ENCODE measurements at regions not wholly inside any gene's neighbourhood (a gene's known extent, or its start where the extent isn't known, plus 50 kb on each side); places are given as distances from the start of the nearest gene placed in this dataset.

- DNase-seq (ENCODE audit: low spot score), result no peak
- no peak for TF ChIP-seq CTCF (IDR thresholded peaks at IDR 0.05)
- H3K9me3 ChIP-seq, result no peaks in the 10 kb centered on the region
- H3K27ac ChIP-seq, result no peak overlapping the region
- H3K4me1 ChIP-seq, result peaks cover 0 to 13% of the 10 kb centered on the region in 2 donors
- H3K36me3 ChIP-seq, result no peaks in the 10 kb centered on the region
- H3K27me3 ChIP-seq, result no peaks in the 10 kb centered on the region
- no peak overlapping the region for H3K4me3 ChIP-seq
Measured at GRCh38 chr22:48085901-48086645, 1323.6 kb downstream of the TBC1D22A start.

GRCh38 chr22:48084729-48085050 is 1322.2 kb downstream of the TBC1D22A start:
- TF ChIP-seq CTCF (IDR thresholded peaks at IDR 0.05), result no peak
- no peak overlapping the region for H3K4me3 ChIP-seq
- H3K27me3 ChIP-seq, result no peaks in the 10 kb centered on the region
- DNase-seq (ENCODE audit: low spot score), result no peak
- peaks cover 0 to 5% of the 10 kb centered on the region in 2 donors for H3K4me1 ChIP-seq
- H3K27ac ChIP-seq, result no peak overlapping the region
- H3K36me3 ChIP-seq, result no peaks in the 10 kb centered on the region
- H3K9me3 ChIP-seq, result no peaks in the 10 kb centered on the region

GRCh38 chr22:48084041-48084728 is 1321.7 kb downstream of the TBC1D22A start:
- H3K4me3 ChIP-seq, result no peak overlapping the region
- no peaks in the 10 kb centered on the region for H3K9me3 ChIP-seq
- TF ChIP-seq CTCF (IDR thresholded peaks at IDR 0.05), result no peak
- no peak for DNase-seq (ENCODE audit: low spot score)
- H3K27me3 ChIP-seq, result no peaks in the 10 kb centered on the region
- H3K36me3 ChIP-seq, result no peaks in the 10 kb centered on the region
- H3K27ac ChIP-seq, result no peak overlapping the region
- H3K4me1 ChIP-seq, result peaks cover 0 to under 1% of the 10 kb centered on the region in 2 donors

DNA sequence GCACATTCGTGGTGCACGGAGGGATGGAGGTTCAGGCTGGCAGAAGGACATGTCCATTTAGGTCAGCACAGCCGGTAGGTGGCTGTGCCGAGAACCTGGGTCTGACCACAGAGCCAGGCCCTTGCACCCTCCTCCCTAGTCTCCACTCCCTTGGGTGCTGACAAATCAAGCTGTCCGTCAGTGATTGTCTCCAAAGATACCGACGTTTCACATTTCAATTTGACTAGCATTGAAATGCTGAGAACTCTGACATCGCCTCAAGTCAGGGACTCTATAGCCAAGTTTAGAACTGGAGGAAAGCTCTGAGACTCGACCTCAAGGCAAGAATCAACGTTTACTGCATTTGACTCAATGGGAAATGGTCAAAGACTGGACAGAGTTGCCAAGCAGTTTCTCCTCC is 1321.1 kb downstream of the TBC1D22A start:
- no peak for TF ChIP-seq CTCF (IDR thresholded peaks at IDR 0.05)
- Histone ChIP-seq H3K4me3 (no peak overlapping the region), H3K27me3 (no peaks in the 10 kb centered on the region), H3K4me1 (no peaks in the 10 kb centered on the region), H3K9me3 (no peaks in the 10 kb centered on the region), H3K36me3 (no peaks in the 10 kb centered on the region), H3K27ac (no peak overlapping the region)
- DNase-seq (ENCODE audit: low spot score), result no peak

GRCh38 chr22:48082284-48082683 is 1319.8 kb downstream of the TBC1D22A start:
- no peak for TF ChIP-seq CTCF (IDR thresholded peaks at IDR 0.05)
- Histone ChIP-seq H3K27ac (no peak overlapping the region), H3K9me3 (no peaks in the 10 kb centered on the region), H3K36me3 (no peaks in the 10 kb centered on the region), H3K4me3 (no peak overlapping the region), H3K4me1 (no peaks in the 10 kb centered on the region), H3K27me3 (no peaks in the 10 kb centered on the region)
- DNase-seq (ENCODE audit: low spot score), result no peak

All from right atrium auricular region (tissue), 2 donors.